22Rv1 (cell line): ENCODE measurements at regions not wholly inside any gene's neighbourhood (a gene's known extent, or its start where the extent isn't known, plus 50 kb on each side); places are given as distances from the start of the nearest gene placed in this dataset.

Experiments
- ZFX ChIP-seq: fragments of 450-650 bp; IDR thresholded peaks from 2 replicates; pipeline ENCODE4 v1.6.1; 2017; ENCODE audit warnings: antibody characterized with exemption, borderline replicate concordance
- TF ChIP-seq, protein P1 (sequence below): fragments of 450-650 bp; IDR thresholded peaks from 2 replicates; pipeline ENCODE4 v1.5.1; 2017; ENCODE audit warnings: mild to moderate bottlenecking

DNA sequence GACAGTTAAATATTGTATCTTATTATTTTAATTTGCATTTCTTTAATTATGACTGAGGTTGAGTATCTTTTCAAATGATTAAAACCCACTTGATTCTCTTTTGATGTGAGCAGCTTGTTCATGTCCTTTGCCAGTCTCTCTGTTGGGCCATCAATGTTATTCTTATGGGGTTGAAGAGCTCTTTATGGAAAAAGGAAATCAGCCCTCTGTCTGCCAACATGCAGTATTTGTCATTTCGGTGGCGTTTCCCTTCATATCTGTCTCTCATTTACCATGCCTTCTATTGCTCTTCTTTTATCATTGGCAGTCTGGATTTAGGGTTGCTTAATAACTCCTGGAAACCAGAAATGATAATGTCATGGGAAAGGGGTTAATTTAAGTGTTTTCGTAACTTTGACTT, 340.7 kb upstream of the DNAJC19 start:
- TF ChIP-seq, protein P1, sequence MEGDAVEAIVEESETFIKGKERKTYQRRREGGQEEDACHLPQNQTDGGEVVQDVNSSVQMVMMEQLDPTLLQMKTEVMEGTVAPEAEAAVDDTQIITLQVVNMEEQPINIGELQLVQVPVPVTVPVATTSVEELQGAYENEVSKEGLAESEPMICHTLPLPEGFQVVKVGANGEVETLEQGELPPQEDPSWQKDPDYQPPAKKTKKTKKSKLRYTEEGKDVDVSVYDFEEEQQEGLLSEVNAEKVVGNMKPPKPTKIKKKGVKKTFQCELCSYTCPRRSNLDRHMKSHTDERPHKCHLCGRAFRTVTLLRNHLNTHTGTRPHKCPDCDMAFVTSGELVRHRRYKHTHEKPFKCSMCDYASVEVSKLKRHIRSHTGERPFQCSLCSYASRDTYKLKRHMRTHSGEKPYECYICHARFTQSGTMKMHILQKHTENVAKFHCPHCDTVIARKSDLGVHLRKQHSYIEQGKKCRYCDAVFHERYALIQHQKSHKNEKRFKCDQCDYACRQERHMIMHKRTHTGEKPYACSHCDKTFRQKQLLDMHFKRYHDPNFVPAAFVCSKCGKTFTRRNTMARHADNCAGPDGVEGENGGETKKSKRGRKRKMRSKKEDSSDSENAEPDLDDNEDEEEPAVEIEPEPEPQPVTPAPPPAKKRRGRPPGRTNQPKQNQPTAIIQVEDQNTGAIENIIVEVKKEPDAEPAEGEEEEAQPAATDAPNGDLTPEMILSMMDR = no peak
- TF ChIP-seq ZFX = no peak
